SK-N-SH treated with all-trans-retinoic acid at 6 μM for 48 hours (cell line): ENCODE measurements at regions not wholly inside any gene's neighbourhood (a gene's known extent, or its start where the extent isn't known, plus 50 kb on each side); places are given as distances from the start of the nearest gene placed in this dataset.

ENCODE experiments used
- ATAC-seq: fragments of 200-7000 bp; cut with Tn5 transposase; 3 replicates; pipeline ENCODE4 v1.9.1; 2020; ENCODE audit warnings: mild to moderate bottlenecking, moderate library complexity
- ARNTL ChIP-seq: fragments of 450-650 bp; formaldehyde crosslinking; IDR thresholded peaks from 2 replicates; pipeline ENCODE4 v1.5.0; 2020; ENCODE audit warnings: low read depth, mild to moderate bottlenecking, moderate library complexity, borderline replicate concordance
- BACH2 ChIP-seq: fragments of 250-450 bp; sonication (Bioruptor Pico); IDR thresholded peaks from 2 replicates; pipeline ENCODE4 v1.9.0; 2021; ENCODE audit warnings: mild to moderate bottlenecking, borderline replicate concordance
- CSDC2 ChIP-seq: fragments of 250-450 bp; sonication (Bioruptor Pico); IDR thresholded peaks from 2 replicates; pipeline ENCODE4 v1.5.0; 2020; ENCODE audit warnings: mild to moderate bottlenecking, moderate library complexity
- ESRRG ChIP-seq: fragments of 250-450 bp; sonication (Bioruptor Pico); IDR thresholded peaks from 2 replicates; pipeline ENCODE4 v1.6.1; 2021; ENCODE audit warnings: mild to moderate bottlenecking
- GLIS3 ChIP-seq: fragments of 250-450 bp; sonication (Bioruptor Pico); IDR thresholded peaks from 2 replicates; pipeline ENCODE4 v1.5.0; 2020; ENCODE audit warnings: mild to moderate bottlenecking, moderate library complexity
- RARB ChIP-seq: fragments of 250-450 bp; sonication (Bioruptor Pico); IDR thresholded peaks from 2 replicates; pipeline ENCODE4 v1.8.0; 2021; ENCODE audit warnings: mild to moderate bottlenecking, moderate library complexity
- TCF4 ChIP-seq: fragments of 250-450 bp; sonication (Bioruptor Pico); IDR thresholded peaks from 2 replicates; pipeline ENCODE4 v1.8.0; 2021; ENCODE audit warnings: mild to moderate bottlenecking, moderate library complexity, borderline replicate concordance
- TOX ChIP-seq: fragments of 250-450 bp; sonication (Bioruptor Pico); IDR thresholded peaks from 2 replicates; pipeline ENCODE4 v1.8.0; 2021; ENCODE audit warnings: mild to moderate bottlenecking, moderate library complexity, borderline replicate concordance
- ZC3H10 ChIP-seq: fragments of 250-450 bp; sonication (Bioruptor Pico); IDR thresholded peaks from 2 replicates; pipeline ENCODE4 v1.5.1; 2021; ENCODE audit warnings: mild to moderate bottlenecking, moderate library complexity
- ZFP3 ChIP-seq: fragments of 250-450 bp; sonication (Bioruptor Pico); IDR thresholded peaks from 2 replicates; pipeline ENCODE4 v1.5.0; 2020; ENCODE audit warnings: mild to moderate bottlenecking, moderate library complexity
- ZFP30 ChIP-seq: fragments of 450-650 bp; formaldehyde crosslinking; IDR thresholded peaks from 2 replicates; pipeline ENCODE4 v1.5.0; 2022; ENCODE audit warnings: mild to moderate bottlenecking, moderate library complexity
- ZNF565 ChIP-seq: fragments of 450-650 bp; formaldehyde crosslinking; conservative IDR thresholded peaks from 2 replicates; pipeline ENCODE4 v1.5.0; 2020; ENCODE audit warnings: low read depth, mild to moderate bottlenecking, moderate library complexity
- ZNF70 ChIP-seq: fragments of 450-650 bp; formaldehyde crosslinking; IDR thresholded peaks from 2 replicates; pipeline ENCODE4 v1.5.0; 2020; ENCODE audit warnings: mild to moderate bottlenecking, moderate library complexity
- ZNF8 ChIP-seq: fragments of 450-650 bp; formaldehyde crosslinking; IDR thresholded peaks from 2 replicates; pipeline ENCODE4 v1.5.0; 2020; ENCODE audit warnings: mild to moderate bottlenecking, moderate library complexity
- TF ChIP-seq, protein P1 (sequence below): fragments of 250-450 bp; sonication (Bioruptor Pico); IDR thresholded peaks from 2 replicates; pipeline ENCODE4 v1.5.0; 2020; ENCODE audit warnings: mild to moderate bottlenecking, moderate library complexity
- TF ChIP-seq, protein P2 (sequence below): fragments of 250-450 bp; sonication (Bioruptor Pico); IDR thresholded peaks from 2 replicates; pipeline ENCODE4 v1.5.1; 2021; ENCODE audit warnings: mild to moderate bottlenecking, moderate library complexity
- TF ChIP-seq, protein P3 (sequence below): fragments of 250-450 bp; sonication (Bioruptor Pico); IDR thresholded peaks from 2 replicates; pipeline ENCODE4 v1.8.0; 2021; ENCODE audit warnings: low read depth, mild to moderate bottlenecking, moderate library complexity, borderline replicate concordance
- TF ChIP-seq, protein P4 (sequence below): fragments of 250-450 bp; sonication (Bioruptor Pico); IDR thresholded peaks from 2 replicates; pipeline ENCODE4 v1.5.1; 2020; ENCODE audit warnings: low read depth, mild to moderate bottlenecking, moderate library complexity

DNA sequence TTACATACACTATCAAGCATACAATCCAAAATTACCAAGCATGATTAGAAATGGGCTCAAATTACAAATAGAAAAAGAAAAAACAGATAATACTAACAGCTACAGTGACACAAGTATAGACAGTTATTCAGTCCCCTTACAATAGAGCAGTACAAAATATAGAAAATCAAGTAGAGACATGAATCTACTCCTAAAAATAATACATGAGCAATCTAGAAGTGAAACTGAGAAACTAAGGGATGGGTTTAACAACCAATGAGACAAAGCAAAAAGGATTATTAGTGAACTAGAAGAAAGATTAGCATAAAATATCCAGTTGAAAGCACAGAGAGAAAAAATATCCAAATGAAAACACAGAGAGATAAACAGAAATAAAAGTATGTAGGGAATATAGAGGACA is 426.7 kb downstream of the TBC1D4 start:
- ATAC-seq, result no peak

DNA sequence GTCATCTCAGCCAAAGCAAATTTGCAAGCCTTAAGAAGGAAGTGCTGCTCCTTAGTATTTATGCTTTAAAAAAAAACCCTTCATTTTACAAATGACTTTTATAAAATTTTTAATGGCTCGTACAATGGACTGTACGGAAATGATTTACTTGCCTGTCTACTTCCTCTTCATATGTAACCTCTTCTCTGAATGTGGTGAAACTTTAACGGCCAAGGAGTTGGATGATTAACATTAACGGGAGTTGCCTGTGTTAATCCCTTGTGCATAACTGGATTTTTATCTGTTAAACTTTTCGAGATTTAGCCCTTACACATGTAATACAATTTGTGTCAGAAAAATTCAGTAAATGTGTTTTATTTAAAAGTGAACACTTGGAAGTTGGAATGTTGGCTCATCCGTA is 429.4 kb downstream of the TBC1D4 start:
- no peak for ATAC-seq
- TF ChIP-seq RARB (CRISPR knock-in tag) (no peak), ARNTL (CRISPR knock-in tag) (no peak), ZFP30 (CRISPR knock-in tag) (no peak), ZNF70 (no peak), CSDC2 (CRISPR knock-in tag) (no peak), TOX (no peak), BACH2 (CRISPR knock-in tag) (no peak), TCF4 (CRISPR knock-in tag) (no peak), ZC3H10 (no peak), ZNF8 (no peak), GLIS3 (CRISPR knock-in tag) (no peak)
- TF ChIP-seq, protein P1, sequence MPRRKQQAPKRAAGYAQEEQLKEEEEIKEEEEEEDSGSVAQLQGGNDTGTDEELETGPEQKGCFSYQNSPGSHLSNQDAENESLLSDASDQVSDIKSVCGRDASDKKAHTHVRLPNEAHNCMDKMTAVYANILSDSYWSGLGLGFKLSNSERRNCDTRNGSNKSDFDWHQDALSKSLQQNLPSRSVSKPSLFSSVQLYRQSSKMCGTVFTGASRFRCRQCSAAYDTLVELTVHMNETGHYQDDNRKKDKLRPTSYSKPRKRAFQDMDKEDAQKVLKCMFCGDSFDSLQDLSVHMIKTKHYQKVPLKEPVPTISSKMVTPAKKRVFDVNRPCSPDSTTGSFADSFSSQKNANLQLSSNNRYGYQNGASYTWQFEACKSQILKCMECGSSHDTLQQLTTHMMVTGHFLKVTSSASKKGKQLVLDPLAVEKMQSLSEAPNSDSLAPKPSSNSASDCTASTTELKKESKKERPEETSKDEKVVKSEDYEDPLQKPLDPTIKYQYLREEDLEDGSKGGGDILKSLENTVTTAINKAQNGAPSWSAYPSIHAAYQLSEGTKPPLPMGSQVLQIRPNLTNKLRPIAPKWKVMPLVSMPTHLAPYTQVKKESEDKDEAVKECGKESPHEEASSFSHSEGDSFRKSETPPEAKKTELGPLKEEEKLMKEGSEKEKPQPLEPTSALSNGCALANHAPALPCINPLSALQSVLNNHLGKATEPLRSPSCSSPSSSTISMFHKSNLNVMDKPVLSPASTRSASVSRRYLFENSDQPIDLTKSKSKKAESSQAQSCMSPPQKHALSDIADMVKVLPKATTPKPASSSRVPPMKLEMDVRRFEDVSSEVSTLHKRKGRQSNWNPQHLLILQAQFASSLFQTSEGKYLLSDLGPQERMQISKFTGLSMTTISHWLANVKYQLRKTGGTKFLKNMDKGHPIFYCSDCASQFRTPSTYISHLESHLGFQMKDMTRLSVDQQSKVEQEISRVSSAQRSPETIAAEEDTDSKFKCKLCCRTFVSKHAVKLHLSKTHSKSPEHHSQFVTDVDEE, result no peak
- TF ChIP-seq, protein P2, sequence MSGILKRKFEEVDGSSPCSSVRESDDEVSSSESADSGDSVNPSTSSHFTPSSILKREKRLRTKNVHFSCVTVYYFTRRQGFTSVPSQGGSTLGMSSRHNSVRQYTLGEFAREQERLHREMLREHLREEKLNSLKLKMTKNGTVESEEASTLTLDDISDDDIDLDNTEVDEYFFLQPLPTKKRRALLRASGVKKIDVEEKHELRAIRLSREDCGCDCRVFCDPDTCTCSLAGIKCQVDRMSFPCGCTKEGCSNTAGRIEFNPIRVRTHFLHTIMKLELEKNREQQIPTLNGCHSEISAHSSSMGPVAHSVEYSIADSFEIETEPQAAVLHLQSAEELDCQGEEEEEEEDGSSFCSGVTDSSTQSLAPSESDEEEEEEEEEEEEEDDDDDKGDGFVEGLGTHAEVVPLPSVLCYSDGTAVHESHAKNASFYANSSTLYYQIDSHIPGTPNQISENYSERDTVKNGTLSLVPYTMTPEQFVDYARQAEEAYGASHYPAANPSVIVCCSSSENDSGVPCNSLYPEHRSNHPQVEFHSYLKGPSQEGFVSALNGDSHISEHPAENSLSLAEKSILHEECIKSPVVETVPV (CRISPR knock-in tag), result no peak

More for the DNA sequence above, 426.7 kb downstream of the TBC1D4 start:
- TF ChIP-seq ZC3H10 (no peak), TCF4 (CRISPR knock-in tag) (no peak), ZNF565 (CRISPR knock-in tag) (no peak), CSDC2 (CRISPR knock-in tag) (no peak), TOX (no peak)
- TF ChIP-seq, protein P3, sequence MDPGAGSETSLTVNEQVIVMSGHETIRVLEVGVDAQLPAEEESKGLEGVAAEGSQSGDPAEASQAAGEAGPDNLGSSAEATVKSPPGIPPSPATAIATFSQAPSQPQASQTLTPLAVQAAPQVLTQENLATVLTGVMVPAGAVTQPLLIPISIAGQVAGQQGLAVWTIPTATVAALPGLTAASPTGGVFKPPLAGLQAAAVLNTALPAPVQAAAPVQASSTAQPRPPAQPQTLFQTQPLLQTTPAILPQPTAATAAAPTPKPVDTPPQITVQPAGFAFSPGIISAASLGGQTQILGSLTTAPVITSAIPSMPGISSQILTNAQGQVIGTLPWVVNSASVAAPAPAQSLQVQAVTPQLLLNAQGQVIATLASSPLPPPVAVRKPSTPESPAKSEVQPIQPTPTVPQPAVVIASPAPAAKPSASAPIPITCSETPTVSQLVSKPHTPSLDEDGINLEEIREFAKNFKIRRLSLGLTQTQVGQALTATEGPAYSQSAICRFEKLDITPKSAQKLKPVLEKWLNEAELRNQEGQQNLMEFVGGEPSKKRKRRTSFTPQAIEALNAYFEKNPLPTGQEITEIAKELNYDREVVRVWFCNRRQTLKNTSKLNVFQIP (CRISPR knock-in tag), result no peak

DNA sequence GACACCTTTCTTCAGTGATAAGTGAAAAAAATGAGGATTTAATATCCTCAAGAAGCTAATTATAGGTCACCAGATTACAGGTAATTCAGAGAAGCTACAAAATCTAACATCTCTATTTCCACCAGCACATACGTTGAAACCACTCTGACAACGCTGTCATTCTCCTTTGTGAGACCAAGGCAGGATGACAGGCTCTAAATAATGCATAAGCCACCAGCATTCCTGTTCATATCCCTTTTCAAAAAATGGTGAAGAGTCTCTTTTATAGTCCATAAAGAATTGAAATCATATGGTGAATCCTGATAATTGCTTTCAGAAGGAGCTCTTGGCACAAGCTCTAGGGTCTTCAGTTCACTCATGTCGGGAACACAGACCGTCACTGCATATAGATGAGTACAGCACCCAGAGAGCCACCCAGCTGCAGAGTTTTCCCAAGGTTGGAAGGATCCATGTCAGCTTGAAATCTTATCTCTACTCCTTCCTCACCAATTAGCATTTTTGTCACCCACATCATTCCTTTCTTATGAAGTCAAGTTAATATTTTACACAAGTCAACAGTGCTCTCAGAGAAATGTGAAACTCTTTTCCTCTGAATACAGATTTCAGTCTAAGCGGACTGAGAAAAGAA is 431.4 kb downstream of the TBC1D4 start:
- TF ChIP-seq ESRRG (CRISPR knock-in tag) (no peak), ZFP3 (no peak)

DNA sequence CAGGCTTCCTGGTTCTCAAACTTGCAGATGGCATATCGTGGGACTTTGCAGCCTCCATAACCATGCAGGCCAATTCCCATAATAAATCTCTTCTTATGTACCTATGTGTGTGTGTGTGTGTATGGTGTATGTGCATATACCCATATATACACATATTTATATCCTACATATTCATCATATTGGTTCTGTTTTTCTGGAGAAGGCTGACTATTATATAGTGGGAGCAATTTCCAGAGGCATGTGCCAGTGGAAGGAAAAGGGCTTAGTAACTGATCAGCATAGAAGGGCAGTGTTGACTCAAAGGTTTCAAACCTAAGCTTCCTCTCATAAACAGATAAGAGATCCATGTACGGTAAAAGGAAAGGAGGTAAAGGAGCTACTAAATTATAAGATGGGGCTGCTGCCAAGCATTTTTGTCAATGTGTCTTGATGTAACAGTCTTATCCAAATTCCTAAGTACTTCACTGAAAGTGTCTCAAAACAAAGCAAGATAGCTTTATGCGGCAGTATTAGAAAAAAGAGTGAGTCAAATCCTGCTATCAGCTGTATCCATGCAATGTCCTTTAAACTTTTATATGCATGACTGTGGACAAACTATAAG is 432.1 kb downstream of the TBC1D4 start:
- TF ChIP-seq, protein P4, sequence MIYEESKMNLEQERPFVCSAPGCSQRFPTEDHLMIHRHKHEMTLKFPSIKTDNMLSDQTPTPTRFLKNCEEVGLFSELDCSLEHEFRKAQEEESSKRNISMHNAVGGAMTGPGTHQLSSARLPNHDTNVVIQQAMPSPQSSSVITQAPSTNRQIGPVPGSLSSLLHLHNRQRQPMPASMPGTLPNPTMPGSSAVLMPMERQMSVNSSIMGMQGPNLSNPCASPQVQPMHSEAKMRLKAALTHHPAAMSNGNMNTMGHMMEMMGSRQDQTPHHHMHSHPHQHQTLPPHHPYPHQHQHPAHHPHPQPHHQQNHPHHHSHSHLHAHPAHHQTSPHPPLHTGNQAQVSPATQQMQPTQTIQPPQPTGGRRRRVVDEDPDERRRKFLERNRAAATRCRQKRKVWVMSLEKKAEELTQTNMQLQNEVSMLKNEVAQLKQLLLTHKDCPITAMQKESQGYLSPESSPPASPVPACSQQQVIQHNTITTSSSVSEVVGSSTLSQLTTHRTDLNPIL (CRISPR knock-in tag), result no peak
- TF ChIP-seq ARNTL (CRISPR knock-in tag) (no peak), ZNF565 (CRISPR knock-in tag) (no peak)
- TF ChIP-seq, protein P3 (CRISPR knock-in tag), result no peak
- ATAC-seq, result no peak

More for the DNA sequence above, 431.4 kb downstream of the TBC1D4 start:
- no peak for ATAC-seq
